ENCODE measurements at regions not wholly inside any gene's neighbourhood (a gene's known extent, or its start where the extent isn't known, plus 50 kb on each side); places are given as distances from the start of the nearest gene placed in this dataset.

GRCh38 chr4:138775489-138775888 is 240.1 kb upstream of the NOCT start:
- no peak for TF ChIP-seq TAF1 (IDR thresholded peaks at IDR 0.05; ENCODE audit: low read depth)
- TF ChIP-seq RAD21 (IDR thresholded peaks at IDR 0.05; ENCODE audit: low read depth): no peak
- TF ChIP-seq CEBPB (IDR thresholded peaks at IDR 0.05): no peak
- TF ChIP-seq EP300 (IDR thresholded peaks at IDR 0.05; ENCODE audit: borderline replicate concordance): no peak
- no peak for TF ChIP-seq TCF12 (IDR thresholded peaks at IDR 0.05; ENCODE audit: low read depth)
- no peak for TF ChIP-seq ZBTB7A (IDR thresholded peaks at IDR 0.05; ENCODE audit: low read depth)
- no peak for TF ChIP-seq REST (IDR thresholded peaks at IDR 0.05; ENCODE audit: low read depth)
- TF ChIP-seq MAX (IDR thresholded peaks at IDR 0.05): no peak
- TF ChIP-seq CREB1 (IDR thresholded peaks at IDR 0.05; ENCODE audit: low read depth): no peak
- TF ChIP-seq YY1 (IDR thresholded peaks at IDR 0.05; ENCODE audit: low read depth): no peak
- no peak for TF ChIP-seq FOXM1 (IDR thresholded peaks at IDR 0.05; ENCODE audit: borderline replicate concordance, low read depth)
- no peak for TF ChIP-seq USF1 (IDR thresholded peaks at IDR 0.05)
- TF ChIP-seq TEAD4 (IDR thresholded peaks at IDR 0.05): no peak
- TF ChIP-seq EGR1 (IDR thresholded peaks at IDR 0.05): no peak

Data from Ishikawa (cell line).